Natural killer cell (primary cell): ENCODE measurements at regions not wholly inside any gene's neighbourhood (a gene's known extent, or its start where the extent isn't known, plus 50 kb on each side); places are given as distances from the start of the nearest gene placed in this dataset.

Source experiments
- ATAC-seq, 3 donors: fragments of 150-1000 bp in 2 of 3; fragments of 200-7000 bp in 1 of 3; cut with Tn5 transposase; 1 replicate in 1 of 3; 2 replicates in 2 of 3; pipeline ENCODE4 v1.10.0; 2021; ENCODE audit warnings: mild to moderate bottlenecking in 2 of 3, moderate library complexity in 2 of 3
- DNase-seq, 2 donors: peaks; one replicate each; pipeline versions ENCODE4 v3.0.0 to v3.0.0-alpha.2; 2013 to 2021; ENCODE audit warnings: mixed read lengths in 1 of 2
- H3K27ac ChIP-seq: one replicate; pipeline ENCODE4 v1.5.1; 2013; ENCODE audit warnings: mild to moderate bottlenecking, low read length
- H3K27me3 ChIP-seq: one replicate; pipeline ENCODE4 v1.6.1; 2013; ENCODE audit warnings: low read length; ENCODE audit not compliant: control insufficient read depth, insufficient read depth
- H3K36me3 ChIP-seq: one replicate; pipeline ENCODE4 v1.6.1; 2013; ENCODE audit warnings: low read length; ENCODE audit not compliant: control insufficient read depth, insufficient read depth
- H3K4me1 ChIP-seq: one replicate; pipeline ENCODE4 v1.6.1; 2013; ENCODE audit warnings: low read length; ENCODE audit not compliant: control insufficient read depth, insufficient read depth
- H3K4me3 ChIP-seq: one replicate; pipeline ENCODE4 v1.5.1; 2013; ENCODE audit warnings: low read length
- H3K9me3 ChIP-seq: one replicate; pipeline ENCODE4 v1.6.1; 2013; ENCODE audit warnings: low read length; ENCODE audit not compliant: control insufficient read depth, insufficient read depth
- H3K27ac Mint-ChIP-seq, 2 donors: one replicate each; pipeline ENCODE4 v1.8.0; 2022; ENCODE audit warnings: mild to moderate bottlenecking in 2 of 2, mixed read lengths in 2 of 2, moderate library complexity in 1 of 2
- H3K27me3 Mint-ChIP-seq, 2 donors: one replicate each; pipeline ENCODE4 v1.8.0; 2022; ENCODE audit warnings: low read depth in 2 of 2, mixed read lengths in 2 of 2
- H3K36me3 Mint-ChIP-seq: one replicate; pipeline ENCODE4 v1.8.0; 2022; ENCODE audit warnings: mixed read lengths
- H3K4me1 Mint-ChIP-seq, 2 donors: one replicate each; pipeline ENCODE4 v1.8.0; 2022; ENCODE audit warnings: mixed read lengths in 2 of 2
- H3K4me3 Mint-ChIP-seq: one replicate; pipeline ENCODE4 v1.8.0; 2022; ENCODE audit warnings: mild to moderate bottlenecking, moderate library complexity, mixed read lengths
- H3K9me3 Mint-ChIP-seq, 2 donors: one replicate each; pipeline ENCODE4 v1.8.0; 2022; ENCODE audit warnings: mixed read lengths in 2 of 2
- CTCF ChIP-seq: fragments of 200-600 bp; IDR thresholded peaks from one replicate; pipeline ENCODE4 v1.8.0; 2022; ENCODE audit warnings: antibody characterized with exemption
- WGBS: methylation state at CpG from one replicate; pipeline ENCODE4 v1.1.7; 2013; ENCODE audit warnings: missing lambda C conversion rate; ENCODE audit not compliant: insufficient coverage; 5-methylcytosine and 5-hydroxymethylcytosine counted together
- intact Hi-C: fragments of 100-400 bp; cut with micrococcal nuclease; formaldehyde crosslinking; loops from one replicate; pipeline ENCODE4 v1.14.2; 2022

- no peak for TF ChIP-seq CTCF
- Mint-ChIP-seq H3K27ac (no peak overlapping the region), H3K36me3 (peaks cover 9% of the 10 kb centered on the region), H3K4me3 (no peak overlapping the region), H3K27me3 (no peaks in the 10 kb centered on the region), H3K9me3 (peaks cover 16 to 36% of the 10 kb centered on the region in 2 donors), H3K4me1 (no peaks in the 10 kb centered on the region)
- Histone ChIP-seq H3K36me3 (no peaks in the 10 kb centered on the region), H3K4me1 (no peaks in the 10 kb centered on the region), H3K9me3 (peaks cover 14% of the 10 kb centered on the region), H3K27ac (no peak overlapping the region), H3K27me3 (no peaks in the 10 kb centered on the region), H3K4me3 (no peak overlapping the region)
- DNase-seq: no peak
- intact Hi-C loops: no loop called here
- no peak for ATAC-seq
- 86% methylated on average over 1 of the region's 1 CpG for WGBS
These were observed 516.6 kb upstream of the POM121L12 start for GRCh38 chr7:52518869-52519268.

- WGBS: 83% methylated on average over 1 of the region's 2 CpGs
- no peak overlapping the region for H3K4me3 ChIP-seq
- peaks cover 18 to 20% of the 10 kb centered on the region in 2 donors for H3K9me3 Mint-ChIP-seq
- peaks cover 10% of the 10 kb centered on the region for H3K9me3 ChIP-seq
- H3K4me1 ChIP-seq: no peaks in the 10 kb centered on the region
- no peak overlapping the region for H3K27ac ChIP-seq
- intact Hi-C loops: no loop called here
- H3K36me3 Mint-ChIP-seq: no peaks in the 10 kb centered on the region
- TF ChIP-seq CTCF: no peak
- no peaks in the 10 kb centered on the region for H3K4me1 Mint-ChIP-seq
- no peak overlapping the region for H3K27ac Mint-ChIP-seq
- H3K4me3 Mint-ChIP-seq: no peak overlapping the region
- DNase-seq (no peak), ATAC-seq (no peak)
- H3K36me3 ChIP-seq: no peaks in the 10 kb centered on the region
- H3K27me3 Mint-ChIP-seq: no peaks in the 10 kb centered on the region
- H3K27me3 ChIP-seq: no peaks in the 10 kb centered on the region
These were observed 522.8 kb upstream of the POM121L12 start for GRCh38 chr7:52512656-52513055.

- intact Hi-C loops: no loop called here
These were observed 527.7 kb upstream of the POM121L12 start for GRCh38 chr7:52507546-52508255.

More at GRCh38 chr7:52507546-52508255, 527.7 kb upstream of the POM121L12 start:
- H3K27ac Mint-ChIP-seq: no peak overlapping the region
- no peaks in the 10 kb centered on the region for H3K27me3 Mint-ChIP-seq
- H3K4me1 Mint-ChIP-seq: no peaks in the 10 kb centered on the region
- ATAC-seq: no peak
- Histone ChIP-seq H3K27ac (no peak overlapping the region), H3K4me3 (no peak overlapping the region), H3K4me1 (no peaks in the 10 kb centered on the region), H3K27me3 (no peaks in the 10 kb centered on the region), H3K36me3 (no peaks in the 10 kb centered on the region), H3K9me3 (peaks cover 11% of the 10 kb centered on the region)
- TF ChIP-seq CTCF: no peak
- no peaks in the 10 kb centered on the region for H3K36me3 Mint-ChIP-seq
- no peak overlapping the region for H3K4me3 Mint-ChIP-seq
- WGBS: 0% methylated on average over 5 of the region's 7 CpGs
- peaks cover 6 to 15% of the 10 kb centered on the region in 2 donors for H3K9me3 Mint-ChIP-seq
- no peak for DNase-seq
